CD4-positive, alpha-beta T cell treated with Interleukin-10 for 1 hour (primary cell): ENCODE measurements at regions not wholly inside any gene's neighbourhood (a gene's known extent, or its start where the extent isn't known, plus 50 kb on each side); places are given as distances from the start of the nearest gene placed in this dataset.
"Not testable (repeated sequence)": the region's sequence is repeated elsewhere in the genome, so short reads cannot be mapped to it uniquely, and the experiment has no call there.

Source experiments
- DNase-seq: peaks from one replicate; pipeline ENCODE4 v3.0.0-alpha.2; 2020

DNA sequence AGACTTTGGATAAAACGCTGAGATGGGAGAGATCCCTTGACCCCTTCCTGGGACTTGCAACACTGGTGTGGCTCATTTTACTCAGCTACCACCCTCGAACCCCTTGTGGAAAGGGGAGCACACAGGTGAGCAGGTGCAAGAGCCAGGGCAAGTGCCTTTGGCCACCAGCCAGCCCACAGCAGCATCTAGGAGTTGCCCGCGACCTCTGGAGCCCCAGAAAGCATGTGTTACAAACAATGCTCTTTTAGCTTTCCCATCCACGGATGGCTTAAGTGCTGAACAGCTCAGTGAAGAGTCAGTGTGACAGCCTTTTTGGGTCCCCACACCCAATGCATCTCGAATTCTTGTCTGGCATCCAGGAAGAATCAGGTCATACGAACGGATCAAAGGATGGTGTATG is 197.8 kb downstream of the MEMO1 start:
- no peak for DNase-seq

DNA sequence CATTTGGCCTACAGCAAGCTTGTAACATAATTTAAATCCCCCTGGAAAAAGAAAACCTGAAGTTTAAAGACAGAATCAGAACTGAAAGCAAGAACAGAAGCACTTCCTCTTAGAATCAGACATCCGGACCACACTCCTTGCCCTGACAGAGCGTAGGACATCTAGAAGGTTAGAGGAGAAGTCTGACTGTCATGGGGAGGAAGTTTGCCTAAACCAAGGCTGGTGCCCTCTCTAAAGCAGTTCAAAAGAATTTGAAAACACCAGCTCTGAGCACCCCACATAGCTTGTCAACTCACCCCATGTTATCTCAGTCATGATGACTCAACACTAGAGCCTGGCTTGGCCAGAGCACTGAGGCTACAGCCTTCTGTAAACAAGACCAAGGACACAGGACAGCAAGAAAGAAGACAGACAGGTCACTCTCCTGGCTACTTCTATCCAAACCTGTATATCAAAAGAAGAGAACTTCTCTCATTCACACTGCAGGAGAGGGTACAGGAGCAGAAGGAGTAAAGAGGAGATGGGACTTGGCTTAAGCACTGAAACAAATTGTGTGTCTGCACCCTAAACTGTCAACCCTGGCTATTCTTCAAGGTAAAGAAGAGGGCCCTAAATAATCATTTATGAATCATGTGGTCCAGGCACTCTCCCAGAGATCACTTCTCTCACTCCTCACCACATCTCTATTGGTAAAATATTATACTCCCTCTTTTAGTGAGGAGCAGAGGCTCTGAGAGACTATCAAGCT is 198.6 kb downstream of the MEMO1 start:
- DNase-seq: peak; percentile 31

DNA sequence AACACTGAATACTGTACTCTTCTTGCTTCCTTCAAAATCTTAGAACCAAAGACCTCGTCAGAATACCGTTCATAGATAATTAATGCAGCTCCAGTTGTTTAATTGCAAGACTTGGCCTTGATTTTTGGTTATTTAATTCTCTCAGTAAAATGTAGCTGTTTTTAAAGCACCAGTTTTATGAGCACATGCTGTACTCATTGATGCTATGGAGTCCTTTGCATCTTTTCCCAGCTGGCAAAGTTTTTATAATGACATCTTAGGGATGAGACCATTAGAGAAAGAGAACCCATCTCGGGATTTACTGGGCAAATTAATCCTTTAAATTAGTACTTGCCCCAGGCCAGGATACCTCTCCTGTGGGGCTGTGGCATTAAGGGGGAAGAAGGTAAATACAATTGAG is 199.3 kb downstream of the MEMO1 start:
- no peak for DNase-seq

DNA sequence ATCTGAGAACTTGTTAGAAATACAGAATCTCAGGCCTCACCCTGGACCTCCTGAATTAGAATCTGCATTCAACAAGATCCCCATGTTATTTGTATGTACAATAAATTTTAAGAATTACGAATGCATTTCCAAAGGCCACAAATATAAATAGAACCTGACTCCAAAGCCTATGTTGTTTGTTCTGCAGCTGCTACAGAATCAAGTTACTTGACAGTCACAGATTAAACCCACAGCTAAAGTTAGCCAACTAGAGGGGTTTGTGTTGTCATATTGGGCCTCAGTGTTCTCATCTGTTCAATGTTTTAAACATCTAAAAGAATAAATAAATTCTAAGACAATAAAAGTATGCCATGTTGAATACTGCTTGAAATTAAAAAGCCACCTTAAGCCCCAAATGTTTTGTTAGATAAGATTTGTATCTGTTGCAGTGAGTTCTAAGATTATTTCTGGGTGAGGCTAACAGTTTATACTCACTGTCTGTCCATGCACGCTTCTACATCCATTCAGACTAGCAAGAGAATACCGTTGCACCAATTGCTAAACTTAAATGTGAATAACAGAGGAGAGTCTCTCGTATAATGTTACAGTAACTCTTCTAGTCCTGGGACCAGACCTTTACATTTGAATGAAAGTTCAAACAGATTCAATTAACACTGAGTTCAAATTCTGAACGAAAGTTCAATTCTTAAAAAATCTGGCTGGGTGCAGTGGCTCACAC is 200.4 kb downstream of the MEMO1 start:
- DNase-seq: no peak

DNA sequence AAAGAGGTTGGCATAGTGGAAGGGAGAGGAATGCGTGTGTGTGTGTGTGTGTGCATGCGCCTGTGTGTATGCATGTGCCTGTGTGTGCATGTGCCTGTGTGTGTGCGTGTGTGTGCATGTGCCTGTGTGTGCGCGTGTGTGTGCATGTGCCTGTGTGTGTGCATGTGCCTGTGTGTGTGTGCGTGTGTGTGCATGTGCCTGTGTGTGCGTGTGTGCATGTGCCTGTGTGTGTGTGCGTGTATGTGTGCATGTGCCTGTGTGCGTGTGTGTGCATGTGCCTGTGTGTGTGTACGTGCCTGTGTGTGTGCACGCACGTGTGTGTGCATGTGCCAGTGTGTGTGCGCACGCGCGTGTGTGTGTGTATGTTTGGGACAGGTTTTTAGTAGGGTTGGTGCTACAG is 205.1 kb downstream of the MEMO1 start:
- DNase-seq: no peak

DNA sequence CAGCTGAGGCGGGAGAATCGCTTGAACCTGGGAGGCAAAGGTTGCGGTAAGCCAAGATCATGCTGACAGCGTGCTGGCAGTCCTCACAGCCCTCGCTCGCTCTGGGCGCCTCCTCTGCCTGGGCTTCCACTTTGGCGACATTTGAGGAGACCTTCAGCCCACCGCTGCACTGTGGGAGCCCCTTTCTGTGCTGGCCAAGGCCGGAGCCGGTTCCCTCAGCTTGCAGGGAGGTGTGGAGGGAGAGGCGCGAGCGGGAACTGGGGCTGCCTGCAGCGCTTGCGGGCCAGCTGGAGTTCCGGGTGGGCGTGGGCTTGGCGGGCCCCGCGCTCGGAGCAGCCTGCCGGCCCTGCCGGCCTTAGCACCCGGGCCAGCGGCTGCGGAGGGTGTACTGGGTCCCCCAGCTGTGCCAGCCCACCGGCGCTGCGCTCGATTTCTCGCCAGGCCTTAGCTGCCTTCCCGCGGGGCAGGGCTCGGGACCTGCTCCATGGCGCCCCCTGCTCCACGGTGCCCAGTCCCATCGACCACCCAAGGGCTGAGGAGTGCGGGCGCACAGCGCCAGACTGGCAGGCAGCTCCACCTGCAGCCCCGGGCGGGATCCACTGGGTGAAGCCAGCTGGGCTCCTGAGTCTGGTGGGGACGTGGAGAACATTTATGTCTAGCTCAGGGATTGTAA is 207.2 kb downstream of the MEMO1 start:
- DNase-seq: not testable (repeated sequence)

DNA sequence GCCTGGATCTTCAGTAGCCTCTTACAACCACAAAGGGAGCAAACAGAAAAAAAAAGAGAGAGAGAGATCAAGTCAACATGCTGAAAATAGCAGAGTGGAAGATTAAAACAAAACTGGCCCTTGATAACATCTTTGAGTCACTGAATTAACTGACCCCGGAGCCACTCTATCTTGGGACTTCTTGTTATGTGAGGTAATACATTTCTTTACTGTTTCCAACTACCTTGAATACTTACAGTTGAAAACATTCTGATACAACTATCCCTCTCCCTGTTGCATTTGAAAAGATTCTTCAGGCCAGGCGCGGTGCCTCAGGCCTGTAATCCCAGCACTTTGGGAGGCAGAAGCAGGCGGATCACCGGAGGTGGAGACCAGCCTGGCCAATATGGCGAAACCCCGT is 208.1 kb downstream of the MEMO1 start:
- DNase-seq: no peak

DNA sequence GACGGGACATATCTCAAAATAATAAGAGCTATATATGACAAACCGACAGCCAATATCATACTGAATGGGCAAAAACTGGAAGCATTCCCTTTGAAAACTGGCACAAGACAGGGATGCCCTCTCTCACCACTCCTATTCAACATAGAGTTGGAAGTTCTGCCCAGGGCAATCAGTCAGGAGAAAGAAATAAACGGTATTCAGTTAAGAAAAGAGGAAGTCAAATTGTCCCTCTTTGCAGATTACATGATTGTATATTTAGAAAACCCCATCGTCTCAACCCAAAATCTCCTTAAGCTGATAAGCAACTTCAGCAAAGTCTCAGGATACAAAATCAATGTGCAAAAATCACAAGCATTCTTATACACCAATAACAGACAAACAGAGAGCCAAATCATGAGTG is 211.5 kb downstream of the MEMO1 start:
- not testable (repeated sequence) for DNase-seq

DNA sequence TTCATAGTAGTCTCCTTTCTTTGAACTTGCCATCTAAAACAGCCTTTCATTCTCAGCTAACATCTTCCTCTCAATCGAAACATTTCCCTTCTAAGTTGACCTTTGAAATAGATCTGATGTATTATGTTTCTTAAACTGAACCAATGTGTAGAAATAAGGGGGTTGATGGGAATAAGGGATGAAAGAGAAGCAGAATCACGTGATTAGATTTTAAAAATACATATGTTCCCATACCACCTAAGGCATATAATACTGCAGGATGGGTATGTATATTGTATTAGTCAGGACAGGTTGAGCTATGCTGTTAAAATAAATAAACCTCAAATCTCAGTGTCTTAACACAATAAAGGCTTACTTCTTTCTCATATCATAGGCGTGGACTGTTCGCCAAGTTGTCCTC is 207.5 kb upstream of the SRD5A2 start:
- no peak for DNase-seq

DNA sequence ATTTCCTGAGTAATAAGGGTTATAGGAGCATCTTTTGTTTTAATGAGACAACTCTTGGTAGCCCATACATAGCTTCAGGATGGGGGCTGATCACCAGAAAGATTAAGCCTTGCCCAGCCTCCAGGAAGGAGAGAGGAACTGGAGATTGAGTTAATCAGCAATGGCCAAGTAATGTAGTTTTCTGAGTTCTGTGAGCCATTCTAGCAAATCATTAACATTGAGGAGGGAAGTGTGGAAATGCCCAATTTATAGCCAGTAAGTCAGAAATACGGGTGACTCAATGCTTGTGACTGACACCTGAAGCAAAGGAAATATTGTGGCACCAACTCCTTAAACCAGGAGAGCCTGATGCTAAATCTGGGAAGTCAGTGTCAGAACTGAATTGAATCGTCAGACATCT is 205.1 kb upstream of the SRD5A2 start:
- no peak for DNase-seq

DNA sequence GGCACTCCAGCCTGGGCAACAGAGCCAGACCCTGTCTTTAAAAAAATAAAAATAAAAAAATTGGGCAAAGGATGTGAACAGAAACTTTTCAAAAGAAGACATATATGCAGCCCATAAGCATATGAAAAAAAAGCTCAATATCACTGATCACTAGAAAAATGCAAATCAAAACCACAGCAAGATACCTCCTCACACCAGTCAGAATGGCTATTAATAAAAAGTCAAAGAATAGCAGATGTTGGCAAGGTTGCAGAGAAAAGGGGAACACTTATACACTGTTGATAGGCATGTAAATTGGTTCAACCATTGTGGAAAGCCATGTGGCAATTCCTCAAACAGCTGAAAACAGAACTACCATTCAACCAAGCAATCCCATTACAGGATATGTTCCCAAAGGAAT is 204.1 kb upstream of the SRD5A2 start:
- DNase-seq: no peak

DNA sequence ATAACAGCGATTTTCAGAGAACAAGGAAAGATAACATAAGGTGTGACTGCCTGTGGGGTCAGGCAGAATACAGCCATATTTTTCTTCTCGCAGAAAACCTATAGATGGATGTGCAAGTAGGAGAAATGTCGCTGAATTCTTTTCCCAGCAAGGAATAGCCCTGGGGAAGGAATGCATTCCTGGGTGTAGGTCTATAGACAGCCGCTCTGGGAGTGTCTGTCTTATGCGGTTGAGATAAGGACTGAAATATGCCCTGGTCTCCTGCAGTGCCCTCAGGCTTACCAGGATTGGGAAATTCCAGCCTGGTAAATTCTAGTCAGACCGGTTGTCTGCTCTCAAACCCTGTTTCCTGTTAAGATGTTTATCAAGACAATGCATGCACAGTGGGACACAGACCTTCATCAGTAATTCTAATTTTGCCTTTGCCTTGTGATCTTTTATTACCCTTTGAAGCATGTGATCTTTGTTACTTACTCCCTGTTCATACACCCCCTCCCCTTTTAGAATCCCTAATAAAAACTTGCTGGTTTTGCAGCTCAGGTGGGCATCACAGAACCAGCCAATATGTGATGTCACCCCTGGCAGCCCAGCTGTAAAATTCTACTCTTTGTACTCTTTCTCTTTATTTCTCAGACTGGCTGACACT is 202.8 kb upstream of the SRD5A2 start:
- DNase-seq: not testable (repeated sequence)

DNA sequence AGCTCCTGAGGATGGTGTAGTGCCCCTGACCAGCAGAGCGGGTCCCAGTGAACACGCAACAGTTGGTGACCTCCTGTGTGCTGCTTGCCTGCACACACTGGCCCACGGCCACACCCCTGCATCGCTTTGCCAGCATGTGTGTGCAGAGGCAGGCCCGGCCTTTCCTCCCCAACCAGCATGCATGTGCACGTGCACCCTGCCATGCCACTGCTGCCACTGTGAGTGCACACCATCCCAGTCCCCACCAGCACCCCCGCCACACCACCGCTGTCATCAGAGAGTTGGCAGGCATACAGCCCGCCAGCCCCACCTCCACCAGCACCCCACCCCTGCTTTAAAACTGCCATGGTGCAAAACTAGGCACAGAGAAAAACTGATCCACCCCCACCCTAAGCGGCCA is 197.4 kb upstream of the SRD5A2 start:
- no peak for DNase-seq

DNA sequence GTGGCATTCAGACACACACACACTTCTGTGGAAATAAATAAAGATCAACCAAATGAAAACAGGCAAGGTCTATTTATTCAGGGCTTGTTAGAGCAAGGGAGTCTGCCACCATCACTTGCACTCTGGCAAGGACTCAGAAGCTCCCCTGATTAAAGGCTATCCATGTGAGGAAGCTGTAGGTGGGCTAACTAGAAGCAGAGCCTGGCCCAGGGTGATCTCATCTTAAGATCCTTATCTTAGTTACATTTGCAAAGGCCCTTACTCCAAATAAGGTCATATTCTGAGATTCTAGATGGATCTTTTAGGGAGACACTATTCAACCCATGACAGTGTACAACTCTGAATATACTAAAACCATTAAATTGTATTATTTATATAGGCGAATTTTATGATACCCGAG is 190.0 kb upstream of the SRD5A2 start:
- DNase-seq: no peak

DNA sequence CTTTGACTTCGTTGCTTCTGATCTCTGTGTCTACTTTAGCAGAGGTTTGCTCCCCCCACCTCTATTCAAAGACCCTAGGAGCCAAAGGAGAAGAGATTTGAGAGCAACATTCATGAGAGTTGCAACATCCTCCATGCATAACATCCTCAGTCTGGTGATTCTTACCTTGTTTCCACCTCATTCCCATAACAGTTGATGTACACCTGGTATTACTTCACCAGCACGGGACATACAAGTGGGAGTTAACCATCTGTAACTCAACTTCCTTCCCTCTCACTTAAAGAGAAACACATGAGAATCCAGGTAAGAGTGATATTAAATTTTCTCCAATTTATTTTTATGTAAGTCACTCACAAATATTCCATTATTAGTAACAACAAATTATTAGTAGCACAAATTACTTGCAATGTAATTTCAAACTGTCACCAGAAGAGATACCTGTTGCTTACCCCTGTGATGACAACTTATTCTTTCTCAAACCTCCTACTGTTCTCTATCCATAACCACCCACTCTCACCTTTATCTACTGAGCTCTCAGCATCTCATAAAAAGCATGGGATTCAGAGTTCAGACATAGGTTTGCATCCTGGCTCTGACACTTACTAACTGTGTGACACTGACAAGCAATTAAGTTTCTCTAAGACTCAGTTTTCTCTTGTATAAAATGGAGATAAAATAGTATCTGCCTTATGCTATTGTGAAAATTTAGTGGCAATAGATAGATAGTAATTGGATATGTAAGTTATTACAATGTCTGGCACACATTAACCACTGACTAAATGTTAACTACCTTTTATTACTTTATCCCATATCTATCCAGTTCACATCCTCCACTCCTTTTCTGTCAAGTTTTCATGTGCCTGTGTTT is 184.6 kb upstream of the SRD5A2 start:
- no peak for DNase-seq

DNA sequence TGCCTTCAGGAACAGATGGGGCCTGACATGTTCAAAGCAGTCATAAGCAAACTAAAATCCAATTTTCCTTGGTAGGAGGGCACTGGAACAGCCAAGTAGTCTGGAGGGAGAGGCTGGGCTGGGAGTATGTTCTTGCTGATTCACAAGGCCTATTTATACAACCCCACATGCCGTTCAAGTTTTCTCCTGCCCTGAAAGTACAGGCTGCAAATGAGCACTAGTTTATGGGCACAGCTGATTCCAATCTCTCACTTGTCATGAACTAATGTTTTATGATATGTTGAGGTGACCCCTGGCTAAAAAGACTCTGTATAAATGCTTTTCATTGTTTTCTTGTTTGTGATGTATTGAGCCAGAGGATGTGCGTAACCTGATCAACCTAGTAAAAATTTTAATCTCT is 183.4 kb upstream of the SRD5A2 start:
- DNase-seq: no peak

DNA sequence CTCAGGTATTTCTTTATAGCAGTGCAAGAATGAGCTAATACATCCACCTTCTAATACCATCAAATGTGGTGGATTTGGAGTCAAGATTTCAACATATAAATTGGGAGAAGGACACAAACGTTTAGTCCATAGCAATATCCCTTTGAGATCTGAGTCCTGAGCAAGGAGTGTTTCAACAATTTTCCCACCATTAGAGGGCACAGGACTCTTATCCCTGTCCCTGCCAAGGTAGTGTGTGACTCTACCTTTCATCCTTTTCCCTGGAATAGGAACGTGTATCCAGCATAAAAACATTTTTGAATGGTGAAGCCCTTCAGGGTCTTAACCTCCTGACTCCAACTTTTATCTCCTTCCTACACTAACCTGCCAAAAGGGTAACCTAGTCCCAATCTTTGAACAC is 181.3 kb upstream of the SRD5A2 start:
- no peak for DNase-seq

DNA sequence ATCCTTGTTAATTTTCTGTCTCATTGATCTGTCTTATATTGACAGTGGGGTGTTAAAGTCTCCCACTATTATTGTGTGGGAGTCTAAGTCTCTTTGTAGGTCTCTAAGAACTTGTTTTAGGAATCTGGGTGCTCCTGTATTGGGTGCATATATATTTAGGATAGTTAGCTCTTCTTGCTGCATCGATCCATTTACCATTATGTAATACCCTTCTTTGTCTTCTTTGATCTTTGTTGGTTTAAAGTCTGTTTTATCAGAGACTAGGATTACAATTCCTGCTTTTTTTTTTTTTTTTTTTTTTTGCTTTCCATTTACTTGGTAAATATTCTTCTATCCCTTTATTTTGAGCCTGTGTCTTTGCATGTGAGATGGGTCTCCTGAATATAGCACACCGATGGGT is 176.6 kb upstream of the SRD5A2 start:
- DNase-seq: not testable (repeated sequence)

DNA sequence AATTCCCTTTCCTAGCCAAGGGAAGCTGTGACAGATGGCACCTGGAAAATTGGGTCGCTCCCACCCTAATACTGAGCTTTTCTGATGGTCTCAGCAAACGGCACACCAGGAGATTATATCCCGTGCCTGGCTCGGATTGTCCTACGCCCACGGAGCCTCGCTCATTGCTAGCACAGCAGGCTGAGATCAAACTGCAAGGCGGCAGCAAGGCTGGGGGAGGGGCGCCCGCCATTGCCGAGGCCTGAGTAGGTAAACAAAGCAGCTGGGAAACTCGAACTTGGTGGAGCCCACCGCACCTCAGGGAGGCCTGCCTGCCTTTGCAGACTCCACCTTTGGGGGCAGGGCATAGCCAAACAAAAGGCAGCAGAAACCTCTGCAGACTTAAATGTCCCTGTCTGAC is 168.0 kb upstream of the SRD5A2 start:
- DNase-seq: not testable (repeated sequence)

DNA sequence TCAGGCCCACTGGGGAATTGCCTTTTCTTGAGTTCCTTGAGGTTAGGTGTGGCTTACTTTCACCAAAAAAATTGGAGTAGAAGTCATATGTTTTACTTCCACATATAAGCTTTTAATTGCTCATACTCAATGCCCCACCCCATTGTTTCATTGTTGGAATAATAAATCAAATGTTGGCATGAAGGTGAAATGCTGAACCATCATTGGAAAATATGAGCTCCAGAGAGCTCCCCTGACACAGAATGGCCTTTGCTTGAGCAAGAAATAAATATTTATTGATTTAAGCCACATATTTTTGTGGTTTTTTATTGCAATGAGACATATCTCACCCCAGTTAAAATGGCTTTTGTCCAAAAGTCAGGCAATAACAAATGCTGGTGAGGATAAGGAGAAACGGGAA is 167.3 kb upstream of the SRD5A2 start:
- DNase-seq: no peak

DNA sequence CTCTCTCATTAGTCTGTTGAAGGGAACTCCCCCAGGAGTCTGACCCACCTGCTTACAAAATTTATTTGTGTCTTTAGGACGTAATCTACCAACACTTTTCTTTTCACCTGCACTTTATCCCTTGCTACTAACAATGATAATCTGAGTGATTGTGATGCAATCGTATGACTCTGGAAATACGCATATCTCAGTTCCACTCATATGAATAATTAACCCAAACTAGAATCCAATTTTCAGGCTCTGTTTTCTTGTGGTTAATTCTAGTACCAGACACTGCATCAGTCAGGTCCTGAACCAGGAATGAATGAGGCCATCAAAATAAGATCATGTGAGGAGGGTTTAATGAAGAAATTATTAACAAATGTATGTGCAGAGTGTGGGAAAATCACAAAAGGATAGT is 158.4 kb upstream of the SRD5A2 start:
- no peak for DNase-seq

DNA sequence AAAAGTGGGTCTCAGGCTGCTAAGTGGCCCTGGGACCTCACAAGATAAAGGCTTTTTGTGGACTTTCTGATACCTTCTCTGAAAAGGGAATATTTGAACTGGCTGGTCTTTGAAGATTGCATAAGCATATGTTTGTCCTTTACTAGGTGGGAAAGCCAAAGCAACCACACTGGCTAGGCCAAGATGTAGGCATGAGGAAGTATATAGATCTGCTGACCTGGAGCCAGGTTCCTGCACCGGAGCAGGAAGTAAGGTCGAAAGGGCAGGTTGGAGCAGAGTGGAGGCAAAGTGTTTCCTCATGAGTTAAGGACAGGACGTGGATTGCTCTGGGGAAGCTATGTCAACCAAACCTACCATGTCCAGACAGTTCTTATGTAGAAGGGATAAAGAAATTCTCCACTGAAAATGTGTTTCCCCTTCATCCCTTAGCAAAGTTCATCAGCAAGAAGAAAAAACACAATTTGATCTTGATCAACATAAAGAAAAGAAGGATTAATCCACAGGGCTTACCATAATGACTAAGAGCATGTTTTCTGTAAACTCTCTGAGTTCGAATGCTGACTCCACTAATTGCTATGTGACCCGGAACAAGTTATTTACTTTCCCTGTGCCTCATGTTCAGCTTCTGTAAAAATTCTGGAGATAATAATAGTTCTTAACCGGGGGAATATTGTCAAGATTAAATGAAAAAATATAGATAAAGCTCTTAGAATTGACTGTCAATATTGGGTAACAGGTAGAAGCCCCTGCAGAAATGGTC is 156.1 kb upstream of the SRD5A2 start:
- no peak for DNase-seq
